Fibroblast of mammary gland (primary cell): ENCODE measurements at regions not wholly inside any gene's neighbourhood (a gene's known extent, or its start where the extent isn't known, plus 50 kb on each side); places are given as distances from the start of the nearest gene placed in this dataset.

Experiments
- DNase-seq: peaks from one replicate; pipeline ENCODE4 v3.0.0-alpha.2; 2010; ENCODE audit warnings: low read depth
- H3K4me3 ChIP-seq: 2 replicates; pipeline ENCODE4 v1.5.1; 2011; ENCODE audit warnings: low read depth, mild to moderate bottlenecking, low read length, moderate library complexity; ENCODE audit not compliant: control insufficient read depth
- TF ChIP-seq, protein P1 (sequence below): conservative IDR thresholded peaks from 2 replicates; pipeline ENCODE4 v1.5.1; 2011; ENCODE audit warnings: low read depth, low read length, inconsistent platforms; ENCODE audit not compliant: control insufficient read depth, insufficient read depth

DNA sequence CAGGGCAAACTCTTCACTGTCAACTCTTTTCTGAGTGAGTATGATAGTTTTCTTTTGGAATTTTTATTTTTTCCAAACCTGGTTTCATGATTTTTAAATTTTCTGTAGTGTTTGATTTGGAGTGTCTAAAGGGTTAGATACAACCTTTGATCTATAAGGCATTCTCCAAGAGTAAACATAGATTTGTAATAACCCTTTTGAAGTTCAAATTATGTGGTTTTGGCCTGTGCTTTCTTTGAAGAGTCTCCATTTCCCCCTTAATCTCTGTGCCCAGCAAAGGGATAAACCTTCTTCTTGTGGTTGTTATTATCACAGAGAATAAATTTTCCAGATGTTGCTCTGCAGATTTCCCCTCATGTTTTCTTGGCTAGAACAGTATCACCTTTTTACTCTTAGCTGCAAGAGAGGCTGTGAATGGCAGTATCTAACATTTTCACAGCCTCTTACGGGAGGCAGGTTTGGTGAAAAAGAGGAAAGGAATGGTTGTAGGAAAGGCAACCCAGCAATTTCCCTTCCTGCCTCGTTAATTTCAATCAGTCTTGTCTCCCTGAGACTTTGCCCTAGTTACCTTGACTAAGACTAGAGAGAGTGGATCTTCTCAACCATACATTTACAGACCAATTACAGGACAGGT is 83.3 kb upstream of the AKIRIN2 start:
- no peak for DNase-seq
- H3K4me3 ChIP-seq, result no peak overlapping the region
- TF ChIP-seq, protein P1, sequence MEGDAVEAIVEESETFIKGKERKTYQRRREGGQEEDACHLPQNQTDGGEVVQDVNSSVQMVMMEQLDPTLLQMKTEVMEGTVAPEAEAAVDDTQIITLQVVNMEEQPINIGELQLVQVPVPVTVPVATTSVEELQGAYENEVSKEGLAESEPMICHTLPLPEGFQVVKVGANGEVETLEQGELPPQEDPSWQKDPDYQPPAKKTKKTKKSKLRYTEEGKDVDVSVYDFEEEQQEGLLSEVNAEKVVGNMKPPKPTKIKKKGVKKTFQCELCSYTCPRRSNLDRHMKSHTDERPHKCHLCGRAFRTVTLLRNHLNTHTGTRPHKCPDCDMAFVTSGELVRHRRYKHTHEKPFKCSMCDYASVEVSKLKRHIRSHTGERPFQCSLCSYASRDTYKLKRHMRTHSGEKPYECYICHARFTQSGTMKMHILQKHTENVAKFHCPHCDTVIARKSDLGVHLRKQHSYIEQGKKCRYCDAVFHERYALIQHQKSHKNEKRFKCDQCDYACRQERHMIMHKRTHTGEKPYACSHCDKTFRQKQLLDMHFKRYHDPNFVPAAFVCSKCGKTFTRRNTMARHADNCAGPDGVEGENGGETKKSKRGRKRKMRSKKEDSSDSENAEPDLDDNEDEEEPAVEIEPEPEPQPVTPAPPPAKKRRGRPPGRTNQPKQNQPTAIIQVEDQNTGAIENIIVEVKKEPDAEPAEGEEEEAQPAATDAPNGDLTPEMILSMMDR, result no peak

DNA sequence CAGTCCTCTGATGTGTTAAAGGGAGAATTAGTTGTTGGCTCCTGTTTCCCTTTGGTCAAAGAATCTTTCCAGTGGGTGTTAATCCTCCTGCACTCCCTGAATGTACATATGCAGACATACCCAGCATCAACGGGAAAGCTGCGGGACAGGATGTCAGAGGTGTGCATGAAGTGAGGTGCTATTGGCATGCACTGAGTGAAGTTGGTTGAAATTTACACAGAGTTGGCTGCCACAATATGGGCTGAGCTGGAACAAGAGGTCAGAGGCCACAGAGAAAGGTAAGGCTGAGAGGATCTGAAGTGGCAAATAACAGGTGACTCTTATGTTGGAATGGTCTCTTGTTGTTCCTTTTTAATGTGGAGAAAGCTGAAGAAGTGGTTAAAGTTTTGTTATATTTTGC is 82.7 kb upstream of the AKIRIN2 start:
- H3K4me3 ChIP-seq, result no peak overlapping the region
- no peak for DNase-seq
- TF ChIP-seq, protein P1, result no peak

DNA sequence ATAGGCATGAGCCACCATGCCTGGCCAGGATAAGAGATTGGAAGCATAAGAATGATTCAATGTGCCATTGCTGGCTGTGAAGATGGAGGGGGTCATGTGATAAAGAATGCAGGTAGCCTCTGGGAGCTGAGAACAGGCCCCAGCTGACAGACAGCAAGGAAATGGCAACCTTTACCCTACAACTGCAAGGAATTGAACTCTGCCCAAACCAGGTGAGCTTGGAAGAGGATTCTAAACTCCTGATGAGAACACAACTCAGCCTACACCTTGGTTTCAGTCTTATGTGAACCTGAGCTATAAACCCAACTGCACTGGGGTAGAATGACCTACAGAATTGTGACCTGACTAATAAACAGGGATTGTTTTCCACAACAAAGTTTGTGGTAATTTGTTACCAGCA is 82.0 kb upstream of the AKIRIN2 start:
- no peak for DNase-seq
- TF ChIP-seq, protein P1, result no peak
- H3K4me3 ChIP-seq, result no peak overlapping the region

DNA sequence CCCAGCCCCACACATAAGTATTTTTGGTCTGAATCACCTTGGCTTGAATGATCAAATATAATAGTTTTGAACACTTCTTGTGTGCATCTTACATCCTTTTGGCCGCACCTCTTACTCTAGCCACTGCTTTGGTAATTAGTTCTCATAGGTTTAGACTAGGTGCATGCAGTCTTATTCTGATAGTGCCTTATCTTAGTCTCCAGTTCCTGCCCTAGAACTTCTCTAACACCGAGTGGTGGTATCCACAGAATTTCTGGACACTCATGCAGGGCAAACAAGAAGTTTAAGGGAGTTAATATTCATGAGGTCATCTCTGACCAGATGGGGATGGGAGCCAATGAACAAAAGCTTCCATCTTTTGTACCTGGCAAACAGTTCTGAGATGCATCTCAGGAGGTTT is 77.5 kb upstream of the AKIRIN2 start:
- no peak overlapping the region for H3K4me3 ChIP-seq
- no peak for DNase-seq
- TF ChIP-seq, protein P1, result no peak

DNA sequence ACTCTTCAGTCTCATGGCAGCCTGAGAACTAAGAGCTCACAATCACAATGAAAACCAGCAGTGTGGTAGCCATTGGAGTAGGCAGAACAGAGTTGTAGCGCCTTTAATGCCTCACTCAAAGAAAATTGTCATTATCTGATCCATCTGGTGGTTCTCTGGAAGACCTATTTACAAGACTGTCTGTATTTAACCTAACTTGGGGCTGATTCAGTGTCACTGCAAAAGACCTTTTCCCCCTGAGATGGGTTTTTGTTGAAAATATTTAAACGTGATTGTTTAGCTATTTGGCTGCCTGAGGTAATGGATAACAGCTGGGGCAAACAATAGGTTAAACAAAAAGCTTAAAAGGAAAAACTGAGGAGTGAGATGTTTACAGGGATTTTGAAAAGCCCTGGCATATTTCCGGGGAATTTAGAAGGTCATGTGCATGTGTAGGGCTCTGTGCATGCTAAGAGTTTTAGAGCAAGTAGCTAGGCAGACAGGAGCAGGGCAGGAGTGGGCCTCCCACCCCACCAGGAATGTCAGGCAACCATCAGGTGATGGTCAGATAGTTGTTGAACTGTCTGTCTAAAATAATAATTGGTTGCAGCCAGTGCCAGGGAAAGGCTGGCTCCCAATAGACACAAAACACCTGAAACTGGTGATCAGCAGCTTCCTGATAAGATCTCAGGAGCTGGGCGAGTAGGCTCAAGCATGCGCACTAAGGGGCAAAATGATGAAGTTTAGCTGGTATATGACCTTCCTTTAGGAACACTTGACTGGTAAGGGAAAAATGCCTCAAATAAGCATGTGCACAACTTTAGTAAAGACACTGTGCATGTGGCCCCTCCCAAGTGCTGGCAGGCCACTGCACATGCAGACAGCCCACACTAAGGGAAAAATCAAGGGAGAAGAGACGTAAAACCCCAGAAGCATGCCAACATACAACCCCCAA is 70.8 kb upstream of the AKIRIN2 start:
- TF ChIP-seq, protein P1, result no peak
- no peak overlapping the region for H3K4me3 ChIP-seq
- DNase-seq, result no peak

DNA sequence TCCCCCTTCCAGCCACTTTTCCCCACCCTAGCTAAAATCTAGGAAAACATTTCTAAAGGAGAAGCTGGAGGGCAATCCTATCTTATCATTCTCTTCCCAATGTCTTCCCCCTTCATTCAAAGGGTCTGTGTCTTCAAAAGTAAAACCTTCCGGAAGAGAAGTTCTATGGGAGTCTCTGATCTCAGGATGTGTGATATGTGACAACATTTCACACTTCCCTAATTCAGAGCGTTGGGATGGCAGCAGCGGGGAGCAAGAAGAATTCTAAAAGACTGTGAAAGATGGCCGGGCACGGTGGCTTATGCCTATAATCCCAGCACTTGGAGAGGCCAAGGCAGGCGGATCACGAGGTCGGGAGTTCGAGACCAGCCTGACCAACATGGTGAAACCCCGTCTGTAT is 65.4 kb upstream of the AKIRIN2 start:
- H3K4me3 ChIP-seq, result no peak overlapping the region
- TF ChIP-seq, protein P1, result no peak
- DNase-seq, result no peak
